ENCODE measurements at regions not wholly inside any gene's neighbourhood (a gene's known extent, or its start where the extent isn't known, plus 50 kb on each side); places are given as distances from the start of the nearest gene placed in this dataset.

DNA sequence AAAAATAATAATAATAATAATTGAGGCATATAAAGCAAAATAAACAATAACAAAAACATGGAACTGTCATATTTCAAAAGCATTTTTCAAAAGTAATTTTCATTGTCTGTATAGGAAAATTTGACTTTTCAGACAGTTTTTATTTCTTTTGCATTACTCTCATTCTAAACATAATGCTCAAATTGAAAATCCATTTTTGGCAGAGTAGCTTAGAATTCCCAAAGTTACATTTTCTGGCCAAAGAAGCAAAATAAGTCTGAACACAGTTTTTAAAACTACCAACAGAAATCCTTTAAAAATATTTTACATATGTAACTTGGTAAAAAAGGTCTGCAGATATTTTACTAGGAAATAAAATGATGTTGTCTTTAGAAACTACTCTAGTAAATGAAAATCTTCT lies 535.4 kb downstream of the ANKRD7 start:
- TF ChIP-seq, protein P1, sequence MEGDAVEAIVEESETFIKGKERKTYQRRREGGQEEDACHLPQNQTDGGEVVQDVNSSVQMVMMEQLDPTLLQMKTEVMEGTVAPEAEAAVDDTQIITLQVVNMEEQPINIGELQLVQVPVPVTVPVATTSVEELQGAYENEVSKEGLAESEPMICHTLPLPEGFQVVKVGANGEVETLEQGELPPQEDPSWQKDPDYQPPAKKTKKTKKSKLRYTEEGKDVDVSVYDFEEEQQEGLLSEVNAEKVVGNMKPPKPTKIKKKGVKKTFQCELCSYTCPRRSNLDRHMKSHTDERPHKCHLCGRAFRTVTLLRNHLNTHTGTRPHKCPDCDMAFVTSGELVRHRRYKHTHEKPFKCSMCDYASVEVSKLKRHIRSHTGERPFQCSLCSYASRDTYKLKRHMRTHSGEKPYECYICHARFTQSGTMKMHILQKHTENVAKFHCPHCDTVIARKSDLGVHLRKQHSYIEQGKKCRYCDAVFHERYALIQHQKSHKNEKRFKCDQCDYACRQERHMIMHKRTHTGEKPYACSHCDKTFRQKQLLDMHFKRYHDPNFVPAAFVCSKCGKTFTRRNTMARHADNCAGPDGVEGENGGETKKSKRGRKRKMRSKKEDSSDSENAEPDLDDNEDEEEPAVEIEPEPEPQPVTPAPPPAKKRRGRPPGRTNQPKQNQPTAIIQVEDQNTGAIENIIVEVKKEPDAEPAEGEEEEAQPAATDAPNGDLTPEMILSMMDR (IDR thresholded peaks at IDR 0.05): no peak
- TF ChIP-seq POLR2A (IDR thresholded peaks at IDR 0.05): no peak
